ENCODE measurements at regions not wholly inside any gene's neighbourhood (a gene's known extent, or its start where the extent isn't known, plus 50 kb on each side); places are given as distances from the start of the nearest gene placed in this dataset.

- no peaks in the 10 kb centered on the region for H3K27me3 ChIP-seq (replicated peaks; ENCODE audit: control insufficient read depth, insufficient read depth, low read length)
- no peaks in the 10 kb centered on the region for H3K9me3 ChIP-seq (ENCODE audit: control insufficient read depth, low read length)
- H3K4me1 ChIP-seq (ENCODE audit: control insufficient read depth, insufficient read depth, low read length), result no peaks in the 10 kb centered on the region
- no peak overlapping the region for H3K9ac ChIP-seq (ENCODE audit: low read length)
- DNase-seq (ENCODE audit: low read depth), result no peak
- H3K4me3 ChIP-seq (ENCODE audit: low read length), result no peak overlapping the region
- H3K36me3 ChIP-seq (ENCODE audit: control insufficient read depth, insufficient read depth, low read length, severe bottlenecking), result no peaks in the 10 kb centered on the region
These were observed 158.3 kb upstream of the STAC start for GRCh38 chr3:36221975-36222374.

GRCh38 chr3:36227980-36228379 lies 152.3 kb upstream of the STAC start:
- no peak overlapping the region for H3K4me3 ChIP-seq (ENCODE audit: low read length)
- H3K9ac ChIP-seq (ENCODE audit: low read length), result no peak overlapping the region
- no peaks in the 10 kb centered on the region for H3K36me3 ChIP-seq (ENCODE audit: control insufficient read depth, insufficient read depth, low read length, severe bottlenecking)
- no peaks in the 10 kb centered on the region for H3K9me3 ChIP-seq (ENCODE audit: control insufficient read depth, low read length)
- DNase-seq (ENCODE audit: low read depth), result no peak
- no peaks in the 10 kb centered on the region for H3K27me3 ChIP-seq (replicated peaks; ENCODE audit: control insufficient read depth, insufficient read depth, low read length)
- no peaks in the 10 kb centered on the region for H3K4me1 ChIP-seq (ENCODE audit: control insufficient read depth, insufficient read depth, low read length)

GRCh38 chr3:36229496-36229895 lies 150.8 kb upstream of the STAC start:
- no peaks in the 10 kb centered on the region for H3K36me3 ChIP-seq (ENCODE audit: control insufficient read depth, insufficient read depth, low read length, severe bottlenecking)
- no peak for DNase-seq (ENCODE audit: low read depth)
- H3K4me3 ChIP-seq (ENCODE audit: low read length), result no peak overlapping the region
- no peaks in the 10 kb centered on the region for H3K9me3 ChIP-seq (ENCODE audit: control insufficient read depth, low read length)
- H3K9ac ChIP-seq (ENCODE audit: low read length), result no peak overlapping the region
- H3K27me3 ChIP-seq (replicated peaks; ENCODE audit: control insufficient read depth, insufficient read depth, low read length), result no peaks in the 10 kb centered on the region
- H3K4me1 ChIP-seq (ENCODE audit: control insufficient read depth, insufficient read depth, low read length), result no peaks in the 10 kb centered on the region

- Histone ChIP-seq H3K36me3 (ENCODE audit: control insufficient read depth, insufficient read depth, low read length, severe bottlenecking) (no peaks in the 10 kb centered on the region), H3K27me3 (replicated peaks; ENCODE audit: control insufficient read depth, insufficient read depth, low read length) (no peaks in the 10 kb centered on the region), H3K4me1 (ENCODE audit: control insufficient read depth, insufficient read depth, low read length) (no peaks in the 10 kb centered on the region), H3K9ac (ENCODE audit: low read length) (no peak overlapping the region), H3K9me3 (ENCODE audit: control insufficient read depth, low read length) (peaks cover 7% of the 10 kb centered on the region), H3K4me3 (ENCODE audit: low read length) (no peak overlapping the region)
- DNase-seq (ENCODE audit: low read depth), result no peak
These were observed 147.4 kb upstream of the STAC start for GRCh38 chr3:36232797-36233489.

GRCh38 chr3:36244728-36245127 lies 135.6 kb upstream of the STAC start:
- Histone ChIP-seq H3K4me3 (ENCODE audit: low read length) (no peak overlapping the region), H3K9me3 (ENCODE audit: control insufficient read depth, low read length) (no peaks in the 10 kb centered on the region), H3K9ac (ENCODE audit: low read length) (no peak overlapping the region), H3K27me3 (replicated peaks; ENCODE audit: control insufficient read depth, insufficient read depth, low read length) (no peaks in the 10 kb centered on the region), H3K36me3 (ENCODE audit: control insufficient read depth, insufficient read depth, low read length, severe bottlenecking) (no peaks in the 10 kb centered on the region), H3K4me1 (ENCODE audit: control insufficient read depth, insufficient read depth, low read length) (peaks cover 10% of the 10 kb centered on the region)
- DNase-seq (ENCODE audit: low read depth), result peak; percentile 20

DNA sequence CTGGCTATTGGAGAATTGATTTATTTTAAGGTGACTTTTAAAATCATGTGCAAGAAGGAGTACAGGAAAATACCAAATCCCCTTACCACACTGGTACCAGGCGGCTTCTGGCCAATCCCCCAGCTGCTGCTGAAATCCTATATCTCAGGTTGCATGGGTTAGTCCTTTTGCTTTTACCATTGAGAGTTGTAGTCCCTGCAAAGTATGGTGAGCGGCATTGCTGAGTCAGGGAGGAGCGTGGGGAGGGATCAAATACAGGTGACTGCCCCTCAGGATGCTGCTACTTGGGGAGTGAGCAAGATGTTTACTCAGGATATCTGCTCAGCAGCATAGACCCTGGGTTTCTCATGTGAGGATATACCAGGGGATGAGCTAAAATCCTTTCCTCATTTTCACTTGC lies 131.9 kb upstream of the STAC start:
- H3K4me3 ChIP-seq (ENCODE audit: low read length), result no peak overlapping the region
- peaks cover 16% of the 10 kb centered on the region for H3K9me3 ChIP-seq (ENCODE audit: control insufficient read depth, low read length)
- no peaks in the 10 kb centered on the region for H3K27me3 ChIP-seq (replicated peaks; ENCODE audit: control insufficient read depth, insufficient read depth, low read length)
- peaks cover 10% of the 10 kb centered on the region for H3K4me1 ChIP-seq (ENCODE audit: control insufficient read depth, insufficient read depth, low read length)
- no peaks in the 10 kb centered on the region for H3K36me3 ChIP-seq (ENCODE audit: control insufficient read depth, insufficient read depth, low read length, severe bottlenecking)
- no peak for DNase-seq (ENCODE audit: low read depth)
- H3K9ac ChIP-seq (ENCODE audit: low read length), result no peak overlapping the region

- H3K27me3 ChIP-seq (replicated peaks; ENCODE audit: control insufficient read depth, insufficient read depth, low read length), result no peaks in the 10 kb centered on the region
- peaks cover 10% of the 10 kb centered on the region for H3K4me1 ChIP-seq (ENCODE audit: control insufficient read depth, insufficient read depth, low read length)
- H3K9ac ChIP-seq (ENCODE audit: low read length), result no peak overlapping the region
- no peak for DNase-seq (ENCODE audit: low read depth)
- no peaks in the 10 kb centered on the region for H3K36me3 ChIP-seq (ENCODE audit: control insufficient read depth, insufficient read depth, low read length, severe bottlenecking)
- peaks cover 22% of the 10 kb centered on the region for H3K9me3 ChIP-seq (ENCODE audit: control insufficient read depth, low read length)
- no peak overlapping the region for H3K4me3 ChIP-seq (ENCODE audit: low read length)
These were observed 130.1 kb upstream of the STAC start for GRCh38 chr3:36250191-36250590.

DNA sequence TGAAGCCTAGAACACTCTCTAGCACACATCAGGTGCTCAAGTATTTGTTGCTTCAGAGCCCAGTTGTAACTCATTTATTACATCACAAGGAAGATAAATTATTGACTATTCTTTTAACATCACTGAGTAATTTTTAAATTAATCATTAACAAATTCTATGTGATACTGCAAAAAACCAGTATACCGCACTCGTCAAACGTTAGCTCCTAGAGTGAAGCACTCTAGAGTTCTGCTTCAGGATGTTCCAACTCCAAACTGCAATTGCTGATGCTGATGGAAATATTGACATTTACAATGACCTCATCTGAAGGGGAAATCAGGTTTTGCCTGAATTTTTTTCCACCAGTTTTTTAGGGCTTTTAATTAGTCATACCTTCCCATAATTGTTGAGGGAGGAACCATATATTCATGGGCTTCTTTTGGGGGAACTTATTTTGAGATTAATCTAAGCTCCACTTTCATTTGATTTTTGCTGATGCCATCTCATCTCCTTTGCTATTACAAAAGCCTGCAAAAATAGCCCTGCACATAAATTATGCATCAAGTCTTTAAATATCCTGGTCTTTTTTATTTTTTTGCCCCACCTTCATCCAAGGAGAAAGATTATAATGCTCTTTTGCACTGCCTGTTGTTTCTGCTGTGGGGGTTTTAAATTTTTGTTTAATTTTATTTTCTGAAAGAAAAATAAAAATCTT lies 123.0 kb upstream of the STAC start:
- no peaks in the 10 kb centered on the region for H3K36me3 ChIP-seq (ENCODE audit: control insufficient read depth, insufficient read depth, low read length, severe bottlenecking)
- no peak for DNase-seq (ENCODE audit: low read depth)
- H3K4me1 ChIP-seq (ENCODE audit: control insufficient read depth, insufficient read depth, low read length), result peaks cover 3% of the 10 kb centered on the region
- H3K27me3 ChIP-seq (replicated peaks; ENCODE audit: control insufficient read depth, insufficient read depth, low read length), result no peaks in the 10 kb centered on the region
- no peak overlapping the region for H3K9ac ChIP-seq (ENCODE audit: low read length)
- no peak overlapping the region for H3K4me3 ChIP-seq (ENCODE audit: low read length)
- peaks cover 13% of the 10 kb centered on the region for H3K9me3 ChIP-seq (ENCODE audit: control insufficient read depth, low read length)

GRCh38 chr3:36258421-36258820 lies 121.9 kb upstream of the STAC start:
- Histone ChIP-seq H3K4me3 (ENCODE audit: low read length) (no peak overlapping the region), H3K36me3 (ENCODE audit: control insufficient read depth, insufficient read depth, low read length, severe bottlenecking) (no peaks in the 10 kb centered on the region), H3K9me3 (ENCODE audit: control insufficient read depth, low read length) (peaks cover 10% of the 10 kb centered on the region), H3K9ac (ENCODE audit: low read length) (no peak overlapping the region), H3K4me1 (ENCODE audit: control insufficient read depth, insufficient read depth, low read length) (peaks cover 3% of the 10 kb centered on the region), H3K27me3 (replicated peaks; ENCODE audit: control insufficient read depth, insufficient read depth, low read length) (no peaks in the 10 kb centered on the region)
- DNase-seq (ENCODE audit: low read depth), result no peak

- Histone ChIP-seq H3K4me1 (ENCODE audit: control insufficient read depth, insufficient read depth, low read length) (peaks cover 3% of the 10 kb centered on the region), H3K9ac (ENCODE audit: low read length) (no peak overlapping the region)
These were observed 120.7 kb upstream of the STAC start for GRCh38 chr3:36259580-36259979.

GRCh38 chr3:36269274-36269673 lies 111.0 kb upstream of the STAC start:
- H3K4me3 ChIP-seq (ENCODE audit: low read length), result no peak overlapping the region
- DNase-seq (ENCODE audit: low read depth), result no peak
- H3K9me3 ChIP-seq (ENCODE audit: control insufficient read depth, low read length), result no peaks in the 10 kb centered on the region
- H3K9ac ChIP-seq (ENCODE audit: low read length), result no peak overlapping the region
- H3K27me3 ChIP-seq (replicated peaks; ENCODE audit: control insufficient read depth, insufficient read depth, low read length), result peaks cover 4% of the 10 kb centered on the region
- H3K36me3 ChIP-seq (ENCODE audit: control insufficient read depth, insufficient read depth, low read length, severe bottlenecking), result no peaks in the 10 kb centered on the region
- no peaks in the 10 kb centered on the region for H3K4me1 ChIP-seq (ENCODE audit: control insufficient read depth, insufficient read depth, low read length)

More at GRCh38 chr3:36259580-36259979, 120.7 kb upstream of the STAC start:
- DNase-seq (ENCODE audit: low read depth), result no peak
- no peaks in the 10 kb centered on the region for H3K27me3 ChIP-seq (replicated peaks; ENCODE audit: control insufficient read depth, insufficient read depth, low read length)
- no peak overlapping the region for H3K4me3 ChIP-seq (ENCODE audit: low read length)
- peaks cover 5% of the 10 kb centered on the region for H3K9me3 ChIP-seq (ENCODE audit: control insufficient read depth, low read length)
- H3K36me3 ChIP-seq (ENCODE audit: control insufficient read depth, insufficient read depth, low read length, severe bottlenecking), result no peaks in the 10 kb centered on the region

Data from adipocyte (in vitro differentiated cells).